ENCODE measurements at regions not wholly inside any gene's neighbourhood (a gene's known extent, or its start where the extent isn't known, plus 50 kb on each side); places are given as distances from the start of the nearest gene placed in this dataset.
"Not testable (repeated sequence)": the region's sequence is repeated elsewhere in the genome, so short reads cannot be mapped to it uniquely, and the experiment has no call there.

DNA sequence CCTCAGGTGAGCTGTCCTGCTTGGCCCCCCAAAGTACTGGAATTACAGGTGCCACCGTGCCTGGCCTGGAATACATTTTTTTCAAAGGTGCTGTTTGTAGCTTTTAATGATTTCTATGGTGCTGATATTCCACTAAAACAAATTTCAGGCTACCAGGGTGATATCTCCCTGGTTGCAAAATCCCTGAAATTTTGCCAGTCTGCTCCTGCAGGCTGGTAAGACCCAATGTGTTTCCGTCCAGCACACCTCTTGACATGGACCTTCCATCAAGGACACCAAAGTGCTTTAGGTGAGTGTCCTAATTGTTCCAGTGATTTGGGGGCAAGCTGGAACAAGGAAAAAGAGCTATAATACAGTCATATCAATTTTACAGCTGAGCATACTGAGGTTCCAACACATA is 69.8 kb upstream of the KMT2C start:
- H3K36me3 ChIP-seq: no peaks in the 10 kb centered on the region
- TF ChIP-seq, protein P1, sequence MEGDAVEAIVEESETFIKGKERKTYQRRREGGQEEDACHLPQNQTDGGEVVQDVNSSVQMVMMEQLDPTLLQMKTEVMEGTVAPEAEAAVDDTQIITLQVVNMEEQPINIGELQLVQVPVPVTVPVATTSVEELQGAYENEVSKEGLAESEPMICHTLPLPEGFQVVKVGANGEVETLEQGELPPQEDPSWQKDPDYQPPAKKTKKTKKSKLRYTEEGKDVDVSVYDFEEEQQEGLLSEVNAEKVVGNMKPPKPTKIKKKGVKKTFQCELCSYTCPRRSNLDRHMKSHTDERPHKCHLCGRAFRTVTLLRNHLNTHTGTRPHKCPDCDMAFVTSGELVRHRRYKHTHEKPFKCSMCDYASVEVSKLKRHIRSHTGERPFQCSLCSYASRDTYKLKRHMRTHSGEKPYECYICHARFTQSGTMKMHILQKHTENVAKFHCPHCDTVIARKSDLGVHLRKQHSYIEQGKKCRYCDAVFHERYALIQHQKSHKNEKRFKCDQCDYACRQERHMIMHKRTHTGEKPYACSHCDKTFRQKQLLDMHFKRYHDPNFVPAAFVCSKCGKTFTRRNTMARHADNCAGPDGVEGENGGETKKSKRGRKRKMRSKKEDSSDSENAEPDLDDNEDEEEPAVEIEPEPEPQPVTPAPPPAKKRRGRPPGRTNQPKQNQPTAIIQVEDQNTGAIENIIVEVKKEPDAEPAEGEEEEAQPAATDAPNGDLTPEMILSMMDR (IDR thresholded peaks at IDR 0.05): no peak
- no peak for TF ChIP-seq POLR2A (IDR thresholded peaks at IDR 0.05)
- no peak overlapping the region for H3K27ac ChIP-seq
- H3K9me3 ChIP-seq: no peaks in the 10 kb centered on the region
- H3K4me3 ChIP-seq: no peak overlapping the region
- H3K27me3 ChIP-seq: no peaks in the 10 kb centered on the region
- no peaks in the 10 kb centered on the region for H3K4me1 ChIP-seq
- no peak for DNase-seq

DNA sequence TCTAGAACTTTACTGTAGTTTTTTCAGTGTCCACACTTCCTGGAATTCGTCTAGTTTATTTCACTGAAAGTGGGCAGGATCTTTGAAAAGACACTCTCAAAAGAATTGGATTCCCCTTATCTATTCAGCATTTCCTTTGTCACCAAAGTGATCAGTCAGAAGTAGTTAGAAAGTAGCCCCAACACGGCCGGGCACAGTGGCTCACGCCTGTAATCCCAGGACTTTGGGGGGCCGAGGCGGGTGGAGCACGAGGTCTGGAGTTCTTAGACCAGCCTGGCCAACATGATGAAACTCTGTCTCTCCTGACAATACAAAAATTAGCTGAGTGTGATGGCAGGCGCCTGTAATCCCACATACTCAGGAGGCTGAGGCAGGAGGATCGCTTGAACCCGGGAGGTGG is 69.0 kb upstream of the KMT2C start:
- H3K27ac ChIP-seq: no peak overlapping the region
- TF ChIP-seq, protein P1 (IDR thresholded peaks at IDR 0.05): no peak
- H3K36me3 ChIP-seq: no peaks in the 10 kb centered on the region
- DNase-seq: no peak
- H3K27me3 ChIP-seq: no peaks in the 10 kb centered on the region
- no peak overlapping the region for H3K4me3 ChIP-seq
- no peaks in the 10 kb centered on the region for H3K4me1 ChIP-seq
- H3K9me3 ChIP-seq: no peaks in the 10 kb centered on the region

DNA sequence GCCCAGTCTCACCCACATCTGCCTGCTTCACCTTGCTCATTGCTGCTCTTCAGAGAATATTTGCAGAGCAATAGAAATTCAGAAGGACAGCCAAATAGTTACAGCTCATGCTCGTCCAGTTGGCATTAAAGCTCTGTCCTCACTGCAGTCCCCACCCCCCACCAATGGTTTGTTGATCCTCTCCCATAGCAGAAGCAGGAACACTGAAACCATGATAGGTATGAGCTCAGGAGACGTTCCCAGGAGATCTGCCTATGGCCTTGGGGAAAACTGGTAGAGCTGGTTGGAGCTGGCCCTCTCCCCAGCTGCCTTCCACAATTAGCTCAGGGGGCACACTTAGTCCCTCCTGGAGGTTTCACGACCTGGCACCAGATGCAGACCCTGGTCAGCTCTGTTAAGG is 68.6 kb upstream of the KMT2C start:
- Histone ChIP-seq H3K4me1 (no peaks in the 10 kb centered on the region), H3K27ac (no peak overlapping the region), H3K27me3 (no peaks in the 10 kb centered on the region), H3K36me3 (no peaks in the 10 kb centered on the region), H3K4me3 (no peak overlapping the region), H3K9me3 (no peaks in the 10 kb centered on the region)
- TF ChIP-seq, protein P1 (IDR thresholded peaks at IDR 0.05): no peak
- TF ChIP-seq POLR2A (IDR thresholded peaks at IDR 0.05): no peak
- no peak for DNase-seq

DNA sequence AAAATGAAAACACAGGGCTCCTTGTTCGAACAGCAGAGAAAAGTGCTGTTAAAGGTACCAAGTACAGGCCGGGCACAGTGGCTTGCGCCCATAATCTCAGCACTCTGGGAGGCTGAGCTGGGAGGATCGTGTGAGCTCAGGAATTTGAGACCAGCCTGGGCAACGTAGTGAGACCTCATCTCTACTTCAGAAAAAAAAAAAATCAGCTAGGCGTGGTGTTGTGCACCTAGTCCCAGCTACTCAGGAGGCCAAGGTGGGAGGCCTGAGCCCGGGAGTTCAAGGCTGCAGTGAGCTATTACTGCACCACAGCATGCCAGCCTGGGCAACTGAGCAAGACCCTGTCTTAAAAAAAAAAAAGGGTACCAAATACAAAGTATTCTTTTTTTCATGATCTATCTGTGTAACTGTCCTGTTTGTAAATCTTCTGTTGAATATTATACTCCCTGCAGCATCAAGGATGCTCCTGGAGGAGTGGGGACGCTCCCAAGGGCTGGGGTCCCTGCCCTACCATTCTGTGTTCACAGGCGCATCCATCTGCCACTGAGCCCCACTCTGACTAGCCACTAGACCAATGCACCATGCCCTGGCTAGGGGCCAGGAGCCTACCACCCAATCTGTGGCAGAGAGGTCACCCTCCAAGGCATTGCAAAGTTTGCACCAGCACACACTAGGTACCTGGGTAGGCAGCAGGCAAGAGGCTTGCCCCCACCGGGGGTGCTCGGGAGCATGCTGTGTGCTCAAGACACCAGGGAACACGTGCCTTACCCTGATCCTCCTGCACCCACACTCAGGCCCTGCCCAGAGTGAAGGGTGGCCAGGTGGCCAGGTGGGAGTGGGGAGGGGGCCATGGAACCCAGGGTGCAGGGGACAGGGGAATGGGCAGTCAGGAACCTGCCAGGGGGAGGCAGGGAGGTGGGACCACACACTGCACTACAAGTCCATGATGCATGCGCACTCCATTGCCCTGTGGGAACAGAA is 67.3 kb upstream of the KMT2C start:
- no peak overlapping the region for H3K27ac ChIP-seq
- TF ChIP-seq, protein P1 (IDR thresholded peaks at IDR 0.05): no peak
- TF ChIP-seq POLR2A (IDR thresholded peaks at IDR 0.05): no peak
- no peaks in the 10 kb centered on the region for H3K27me3 ChIP-seq
- H3K9me3 ChIP-seq: no peaks in the 10 kb centered on the region
- no peaks in the 10 kb centered on the region for H3K36me3 ChIP-seq
- H3K4me1 ChIP-seq: no peaks in the 10 kb centered on the region
- no peak overlapping the region for H3K4me3 ChIP-seq
- no peak for DNase-seq

DNA sequence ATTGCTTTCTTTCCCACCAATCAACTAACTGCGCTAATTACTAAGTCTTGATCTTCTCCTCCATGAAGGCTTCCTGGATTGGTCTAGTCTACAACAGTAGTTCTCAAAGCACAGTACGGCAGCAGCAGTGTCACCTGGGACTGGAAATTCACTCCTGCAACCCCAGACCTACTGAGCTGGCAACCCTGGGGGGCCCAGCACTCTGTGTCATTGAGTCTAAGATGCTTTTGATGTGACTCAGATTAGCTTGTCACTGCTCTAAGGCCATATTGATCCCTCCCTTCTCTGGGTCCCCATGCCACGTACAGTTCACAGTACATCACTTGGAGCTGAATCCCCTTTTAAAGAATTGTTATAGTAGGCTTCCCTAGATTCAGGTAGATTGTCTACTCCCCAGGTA is 65.7 kb upstream of the KMT2C start:
- no peak for DNase-seq
- no peaks in the 10 kb centered on the region for H3K27me3 ChIP-seq
- no peaks in the 10 kb centered on the region for H3K4me1 ChIP-seq
- no peaks in the 10 kb centered on the region for H3K9me3 ChIP-seq
- H3K27ac ChIP-seq: no peak overlapping the region
- TF ChIP-seq POLR2A (IDR thresholded peaks at IDR 0.05): no peak
- TF ChIP-seq, protein P1 (IDR thresholded peaks at IDR 0.05): no peak
- H3K36me3 ChIP-seq: no peaks in the 10 kb centered on the region
- H3K4me3 ChIP-seq: no peak overlapping the region

DNA sequence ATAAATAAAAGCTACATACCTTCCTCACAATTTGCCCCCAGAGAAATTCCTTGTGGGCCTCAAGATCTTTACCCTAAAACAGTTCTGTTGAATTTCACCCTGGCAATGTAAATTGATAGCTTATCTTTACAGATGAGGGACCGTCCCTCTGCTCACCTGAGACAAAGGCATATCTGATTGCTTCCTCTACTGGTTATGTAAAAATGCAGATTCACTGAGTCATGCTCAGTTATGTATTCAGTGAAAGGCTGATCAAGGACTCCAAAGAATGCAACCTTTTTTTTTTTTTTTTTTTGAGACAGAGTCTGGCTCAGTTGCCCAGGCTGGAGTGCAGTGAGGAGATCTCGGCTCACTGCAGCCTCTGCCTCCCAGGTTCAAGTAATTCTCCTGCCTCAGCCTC is 64.2 kb upstream of the KMT2C start:
- H3K9me3 ChIP-seq, H3K36me3 ChIP-seq, H3K27ac ChIP-seq: not testable (repeated sequence)

More for the DNA sequence above, 64.2 kb upstream of the KMT2C start:
- H3K4me1 ChIP-seq, H3K4me3 ChIP-seq, H3K27me3 ChIP-seq, DNase-seq: not testable (repeated sequence)
